ENCODE measurements at regions not wholly inside any gene's neighbourhood (a gene's known extent, or its start where the extent isn't known, plus 50 kb on each side); places are given as distances from the start of the nearest gene placed in this dataset.
"Not testable (repeated sequence)": the region's sequence is repeated elsewhere in the genome, so short reads cannot be mapped to it uniquely, and the experiment has no call there.

- H3K27me3 ChIP-seq (replicated peaks; ENCODE audit: insufficient read depth), result no peaks in the 10 kb centered on the region
- H3K27ac ChIP-seq, result no peak overlapping the region
- no peaks in the 10 kb centered on the region for H3K36me3 ChIP-seq
- no peaks in the 10 kb centered on the region for H3K4me1 ChIP-seq (ENCODE audit: control insufficient read depth in 1 of 2, low read depth in 2 of 2)
- no peak for ATAC-seq (ENCODE audit: insufficient number of reproducible peaks, low FRiP score, low read depth)
- TF ChIP-seq CTCF (IDR thresholded peaks at IDR 0.05), result no peak
- H3K9me3 ChIP-seq, result no peaks in the 10 kb centered on the region
- H3K4me3 ChIP-seq, result no peak overlapping the region
- DNase-seq (ENCODE audit: low spot score), result no peak
Measured at GRCh38 chr3:67064105-67064504, 66.0 kb downstream of the KBTBD8 start.

- H3K4me1 ChIP-seq (ENCODE audit: control insufficient read depth in 1 of 2, low read depth in 2 of 2), result no peaks in the 10 kb centered on the region
- DNase-seq (ENCODE audit: low spot score) (no peak), ATAC-seq (ENCODE audit: insufficient number of reproducible peaks, low FRiP score, low read depth) (no peak)
- no peaks in the 10 kb centered on the region for H3K36me3 ChIP-seq
- no peak overlapping the region for H3K4me3 ChIP-seq
- no peaks in the 10 kb centered on the region for H3K9me3 ChIP-seq
- no peak for TF ChIP-seq CTCF (IDR thresholded peaks at IDR 0.05)
- H3K27ac ChIP-seq, result no peak overlapping the region
- no peaks in the 10 kb centered on the region for H3K27me3 ChIP-seq (replicated peaks; ENCODE audit: insufficient read depth)
Measured at GRCh38 chr3:67067251-67067650, 69.1 kb downstream of the KBTBD8 start.

GRCh38 chr3:67072640-67073039, 74.5 kb downstream of the KBTBD8 start:
- H3K27me3 ChIP-seq (replicated peaks; ENCODE audit: insufficient read depth); H3K9me3 ChIP-seq; H3K4me1 ChIP-seq (ENCODE audit: control insufficient read depth in 1 of 2, low read depth in 2 of 2); ATAC-seq (ENCODE audit: insufficient number of reproducible peaks, low FRiP score, low read depth); H3K4me3 ChIP-seq; DNase-seq (ENCODE audit: low spot score); H3K36me3 ChIP-seq; H3K27ac ChIP-seq: not testable (repeated sequence)

DNA sequence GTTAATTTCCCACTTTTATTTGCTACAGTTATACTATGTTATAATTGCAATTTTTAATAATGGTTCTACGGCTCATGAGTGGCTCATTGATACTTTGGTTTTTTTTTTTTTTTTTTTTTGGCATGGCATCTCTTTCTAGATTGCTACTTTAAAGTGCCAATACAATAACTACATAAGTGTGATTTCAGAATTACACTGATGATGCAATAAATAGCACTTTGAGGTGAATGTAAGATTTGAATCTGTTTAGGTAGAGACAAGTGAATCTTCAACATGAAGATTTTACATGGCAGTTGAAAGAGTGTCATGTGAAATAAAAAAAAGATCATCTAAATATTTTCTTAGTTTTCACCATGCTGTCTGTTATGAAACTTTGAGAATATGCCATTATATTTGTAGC, 75.7 kb downstream of the KBTBD8 start:
- ATAC-seq (ENCODE audit: insufficient number of reproducible peaks, low FRiP score, low read depth) (no peak), DNase-seq (ENCODE audit: low spot score) (no peak)
- TF ChIP-seq CTCF (IDR thresholded peaks at IDR 0.05), result no peak
- H3K36me3 ChIP-seq, result no peaks in the 10 kb centered on the region
- no peaks in the 10 kb centered on the region for H3K4me1 ChIP-seq (ENCODE audit: control insufficient read depth in 1 of 2, low read depth in 2 of 2)
- no peaks in the 10 kb centered on the region for H3K9me3 ChIP-seq
- H3K27me3 ChIP-seq (replicated peaks; ENCODE audit: insufficient read depth), result no peaks in the 10 kb centered on the region
- H3K4me3 ChIP-seq, result no peak overlapping the region
- no peak overlapping the region for H3K27ac ChIP-seq

- Histone ChIP-seq H3K4me1 (ENCODE audit: control insufficient read depth in 1 of 2, low read depth in 2 of 2) (no peaks in the 10 kb centered on the region), H3K9me3 (no peaks in the 10 kb centered on the region), H3K27ac (no peak overlapping the region), H3K36me3 (no peaks in the 10 kb centered on the region), H3K27me3 (replicated peaks; ENCODE audit: insufficient read depth) (no peaks in the 10 kb centered on the region), H3K4me3 (no peak overlapping the region)
- ATAC-seq (ENCODE audit: insufficient number of reproducible peaks, low FRiP score, low read depth) (no peak), DNase-seq (ENCODE audit: low spot score) (no peak)
- no peak for TF ChIP-seq CTCF (IDR thresholded peaks at IDR 0.05)
Measured at GRCh38 chr3:67075295-67075694, 77.2 kb downstream of the KBTBD8 start.

DNA sequence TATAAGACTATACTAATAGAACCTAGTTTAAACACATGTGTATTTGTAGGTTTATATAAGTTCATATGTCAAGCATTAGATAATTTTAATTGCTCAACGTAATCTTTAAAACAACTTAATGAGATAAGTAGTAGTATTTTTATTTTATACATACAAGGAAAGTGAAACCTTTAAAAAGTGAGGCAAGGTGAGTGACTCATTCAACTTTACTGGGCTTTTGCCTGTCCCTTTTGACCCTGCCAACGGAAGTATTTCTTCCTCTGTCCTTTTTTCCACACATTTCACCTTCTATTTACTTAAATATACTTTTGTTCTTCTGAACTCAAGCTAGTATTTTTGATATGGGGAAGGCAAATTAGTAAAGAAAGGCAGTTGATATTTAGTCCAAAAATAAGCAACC, 78.5 kb downstream of the KBTBD8 start:
- no peaks in the 10 kb centered on the region for H3K9me3 ChIP-seq
- H3K36me3 ChIP-seq, result no peaks in the 10 kb centered on the region
- H3K27ac ChIP-seq, result no peak overlapping the region
- no peak overlapping the region for H3K4me3 ChIP-seq
- no peak for TF ChIP-seq CTCF (IDR thresholded peaks at IDR 0.05)
- no peaks in the 10 kb centered on the region for H3K4me1 ChIP-seq (ENCODE audit: control insufficient read depth in 1 of 2, low read depth in 2 of 2)
- ATAC-seq (ENCODE audit: insufficient number of reproducible peaks, low FRiP score, low read depth), result no peak
- no peak for DNase-seq (ENCODE audit: low spot score)
- H3K27me3 ChIP-seq (replicated peaks; ENCODE audit: insufficient read depth), result no peaks in the 10 kb centered on the region
